Immature natural killer cell (primary cell): ENCODE measurements at regions not wholly inside any gene's neighbourhood (a gene's known extent, or its start where the extent isn't known, plus 50 kb on each side); places are given as distances from the start of the nearest gene placed in this dataset.

Source experiments
- DNase-seq, 3 donors: peaks; one replicate each; pipeline ENCODE4 v3.0.0; 2022; ENCODE audit warnings: mixed read lengths in 1 of 3
- H3K27ac Mint-ChIP-seq, 6 donors: one replicate each; pipeline ENCODE4 v1.8.0; 2020; ENCODE audit warnings: mixed read lengths in 6 of 6, mild to moderate bottlenecking in 5 of 6, inconsistent platforms in 4 of 6, moderate library complexity in 3 of 6
- H3K27me3 Mint-ChIP-seq, 3 donors: one replicate each; pipeline ENCODE4 v1.8.0; 2020 to 2021; ENCODE audit warnings: low read depth in 3 of 3, mild to moderate bottlenecking in 3 of 3, mixed read lengths in 3 of 3, moderate library complexity in 3 of 3, inconsistent platforms in 1 of 3
- H3K36me3 Mint-ChIP-seq, 3 donors: one replicate each; pipeline ENCODE4 v1.8.0; 2020; ENCODE audit warnings: mixed read lengths in 3 of 3, inconsistent platforms in 2 of 3, mild to moderate bottlenecking in 2 of 3
- H3K4me1 Mint-ChIP-seq, 2 donors: one replicate each; pipeline ENCODE4 v1.8.0; 2020; ENCODE audit warnings: inconsistent platforms in 2 of 2, mild to moderate bottlenecking in 2 of 2, mixed read lengths in 2 of 2, moderate library complexity in 1 of 2
- H3K4me3 Mint-ChIP-seq, 5 donors: one replicate each; pipeline ENCODE4 v1.8.0; 2020; ENCODE audit warnings: mild to moderate bottlenecking in 5 of 5, mixed read lengths in 5 of 5, inconsistent platforms in 3 of 5, moderate library complexity in 3 of 5
- H3K9me3 Mint-ChIP-seq, 6 donors: one replicate each; pipeline ENCODE4 v1.8.0; 2020; ENCODE audit warnings: mild to moderate bottlenecking in 6 of 6, mixed read lengths in 6 of 6, inconsistent platforms in 4 of 6, moderate library complexity in 3 of 6

GRCh38 chr22:48756146-48757111, 1071.2 kb downstream of the BRD1 start:
- Mint-ChIP-seq H3K27me3 (peaks cover 1 to 3% (median 1%) of the 10 kb centered on the region in 3 donors), H3K27ac (no peak overlapping the region), H3K9me3 (no peaks in the 10 kb centered on the region), H3K4me3 (no peak overlapping the region), H3K36me3 (no peaks in the 10 kb centered on the region), H3K4me1 (no peaks in the 10 kb centered on the region)
- DNase-seq: no peak

- no peaks in the 10 kb centered on the region for H3K4me1 Mint-ChIP-seq
- H3K4me3 Mint-ChIP-seq: no peak overlapping the region
- no peak overlapping the region for H3K27ac Mint-ChIP-seq
- DNase-seq: no peak
- peaks cover 1 to 3% (median 3%) of the 10 kb centered on the region in 3 donors for H3K27me3 Mint-ChIP-seq
- H3K9me3 Mint-ChIP-seq: no peaks in the 10 kb centered on the region
- no peaks in the 10 kb centered on the region for H3K36me3 Mint-ChIP-seq
Observed at GRCh38 chr22:48755059-48755949, 1072.4 kb downstream of the BRD1 start.

- H3K36me3 Mint-ChIP-seq: no peaks in the 10 kb centered on the region
- no peaks in the 10 kb centered on the region for H3K9me3 Mint-ChIP-seq
Observed at GRCh38 chr22:48754611-48755058, 1073.0 kb downstream of the BRD1 start.

GRCh38 chr22:48753752-48754517, 1073.7 kb downstream of the BRD1 start:
- Mint-ChIP-seq H3K27me3 (peaks cover 0 to 3% (median 1%) of the 10 kb centered on the region in 3 donors), H3K27ac (no peak overlapping the region), H3K9me3 (no peaks in the 10 kb centered on the region), H3K36me3 (no peaks in the 10 kb centered on the region), H3K4me1 (no peaks in the 10 kb centered on the region), H3K4me3 (no peak overlapping the region)
- DNase-seq: no peak

More at GRCh38 chr22:48754611-48755058, 1073.0 kb downstream of the BRD1 start:
- H3K4me1 Mint-ChIP-seq: no peaks in the 10 kb centered on the region
- H3K27ac Mint-ChIP-seq: no peak overlapping the region
- no peak for DNase-seq
- H3K4me3 Mint-ChIP-seq: no peak overlapping the region
- H3K27me3 Mint-ChIP-seq: peaks cover 1 to 3% (median 3%) of the 10 kb centered on the region in 3 donors

- no peaks in the 10 kb centered on the region for H3K9me3 Mint-ChIP-seq
- peaks cover 0 to 2% (median 1%) of the 10 kb centered on the region in 3 donors for H3K27me3 Mint-ChIP-seq
- no peak for DNase-seq
- H3K4me3 Mint-ChIP-seq: no peak overlapping the region
- no peaks in the 10 kb centered on the region for H3K4me1 Mint-ChIP-seq
- H3K27ac Mint-ChIP-seq: no peak overlapping the region
- no peaks in the 10 kb centered on the region for H3K36me3 Mint-ChIP-seq
Observed at GRCh38 chr22:48753381-48753730, 1074.3 kb downstream of the BRD1 start.

GRCh38 chr22:48752451-48753380, 1075.0 kb downstream of the BRD1 start:
- DNase-seq: no peak
- H3K36me3 Mint-ChIP-seq: no peaks in the 10 kb centered on the region
- H3K4me1 Mint-ChIP-seq: no peaks in the 10 kb centered on the region
- H3K27ac Mint-ChIP-seq: no peak overlapping the region
- H3K9me3 Mint-ChIP-seq: no peaks in the 10 kb centered on the region
- H3K4me3 Mint-ChIP-seq: no peak overlapping the region
- peaks cover 0 to 2% (median 0%) of the 10 kb centered on the region in 3 donors for H3K27me3 Mint-ChIP-seq

GRCh38 chr22:48751539-48752437, 1075.9 kb downstream of the BRD1 start:
- no peaks in the 10 kb centered on the region for H3K9me3 Mint-ChIP-seq
- H3K4me3 Mint-ChIP-seq: no peak overlapping the region
- no peak for DNase-seq
- no peaks in the 10 kb centered on the region for H3K36me3 Mint-ChIP-seq
- peaks cover 0 to 2% (median 0%) of the 10 kb centered on the region in 3 donors for H3K27me3 Mint-ChIP-seq
- H3K27ac Mint-ChIP-seq: no peak overlapping the region
- H3K4me1 Mint-ChIP-seq: no peaks in the 10 kb centered on the region

GRCh38 chr22:48750826-48751440, 1076.7 kb downstream of the BRD1 start:
- no peaks in the 10 kb centered on the region for H3K9me3 Mint-ChIP-seq
- H3K4me3 Mint-ChIP-seq: no peak overlapping the region
- DNase-seq: no peak
- H3K4me1 Mint-ChIP-seq: no peaks in the 10 kb centered on the region
- H3K36me3 Mint-ChIP-seq: no peaks in the 10 kb centered on the region
- H3K27me3 Mint-ChIP-seq: peaks cover 0 to 2% (median 0%) of the 10 kb centered on the region in 3 donors
- no peak overlapping the region for H3K27ac Mint-ChIP-seq

GRCh38 chr22:48750282-48750681, 1077.4 kb downstream of the BRD1 start:
- Mint-ChIP-seq H3K36me3 (no peaks in the 10 kb centered on the region), H3K27me3 (peaks cover 0 to 2% (median 0%) of the 10 kb centered on the region in 3 donors), H3K9me3 (no peaks in the 10 kb centered on the region), H3K27ac (no peak overlapping the region), H3K4me3 (no peak overlapping the region), H3K4me1 (no peaks in the 10 kb centered on the region)
- no peak for DNase-seq

GRCh38 chr22:48749555-48750227, 1078.0 kb downstream of the BRD1 start:
- peaks cover 0 to 2% (median 0%) of the 10 kb centered on the region in 3 donors for H3K27me3 Mint-ChIP-seq
- no peaks in the 10 kb centered on the region for H3K9me3 Mint-ChIP-seq
- no peaks in the 10 kb centered on the region for H3K36me3 Mint-ChIP-seq
- H3K4me1 Mint-ChIP-seq: no peaks in the 10 kb centered on the region
- H3K27ac Mint-ChIP-seq: no peak overlapping the region
- H3K4me3 Mint-ChIP-seq: no peak overlapping the region
- DNase-seq: no peak

- Mint-ChIP-seq H3K4me3 (no peak overlapping the region), H3K36me3 (no peaks in the 10 kb centered on the region), H3K27ac (no peak overlapping the region), H3K27me3 (peaks cover 0 to 2% (median 0%) of the 10 kb centered on the region in 3 donors), H3K9me3 (no peaks in the 10 kb centered on the region), H3K4me1 (no peaks in the 10 kb centered on the region)
- DNase-seq: no peak
Observed at GRCh38 chr22:48748860-48749554, 1078.7 kb downstream of the BRD1 start.
